GM06990 (cell line): ENCODE measurements at regions not wholly inside any gene's neighbourhood (a gene's known extent, or its start where the extent isn't known, plus 50 kb on each side); places are given as distances from the start of the nearest gene placed in this dataset.

Experiments used
- DNase-seq: peaks from one replicate; pipeline ENCODE4 v3.0.0-alpha.2; 2011; ENCODE audit not compliant: insufficient read length; ENCODE audit errors: extremely low read depth
- H3K27me3 ChIP-seq: replicated peaks from 2 replicates; pipeline ENCODE4 v1.6.0; 2011; ENCODE audit warnings: low read length; ENCODE audit not compliant: control insufficient read depth, insufficient read depth
- H3K36me3 ChIP-seq: 2 replicates; pipeline ENCODE4 v1.5.1; 2011; ENCODE audit warnings: low read length; ENCODE audit not compliant: control insufficient read depth, insufficient read depth
- H3K4me3 ChIP-seq: replicated peaks from 2 replicates; pipeline ENCODE4 v1.5.1; 2011; ENCODE audit warnings: low read depth, mild to moderate bottlenecking, control low read depth, low read length
- CTCF ChIP-seq: IDR thresholded peaks from 2 replicates; pipeline ENCODE4 v1.5.1; 2011; ENCODE audit warnings: low read length, control low read depth, mild to moderate bottlenecking, inconsistent platforms; ENCODE audit not compliant: insufficient read depth, poor library complexity, severe bottlenecking

- Histone ChIP-seq H3K36me3 (no peaks in the 10 kb centered on the region), H3K4me3 (no peak overlapping the region), H3K27me3 (no peaks in the 10 kb centered on the region)
- no peak for DNase-seq
- no peak for TF ChIP-seq CTCF
Measured at GRCh38 chr2:204237416-204237815, 300.9 kb downstream of the ICOS start.

GRCh38 chr2:204239411-204240165 lies 303.0 kb downstream of the ICOS start:
- H3K4me3 ChIP-seq, result no peak overlapping the region
- no peaks in the 10 kb centered on the region for H3K27me3 ChIP-seq
- no peak for TF ChIP-seq CTCF
- H3K36me3 ChIP-seq, result no peaks in the 10 kb centered on the region
- DNase-seq, result no peak

GRCh38 chr2:204240961-204241360 lies 304.3 kb upstream of the PARD3B start:
- Histone ChIP-seq H3K27me3 (no peaks in the 10 kb centered on the region), H3K4me3 (no peak overlapping the region), H3K36me3 (no peaks in the 10 kb centered on the region)
- no peak for TF ChIP-seq CTCF
- DNase-seq, result no peak

- DNase-seq, result no peak
- no peak overlapping the region for H3K4me3 ChIP-seq
- no peaks in the 10 kb centered on the region for H3K27me3 ChIP-seq
- H3K36me3 ChIP-seq, result no peaks in the 10 kb centered on the region
- TF ChIP-seq CTCF, result no peak
Measured at GRCh38 chr2:204249437-204249836, 295.8 kb upstream of the PARD3B start.

GRCh38 chr2:204250692-204251091 lies 294.6 kb upstream of the PARD3B start:
- no peak overlapping the region for H3K4me3 ChIP-seq
- no peak for DNase-seq
- no peaks in the 10 kb centered on the region for H3K36me3 ChIP-seq
- no peak for TF ChIP-seq CTCF
- no peaks in the 10 kb centered on the region for H3K27me3 ChIP-seq
